ENCODE measurements at regions not wholly inside any gene's neighbourhood (a gene's known extent, or its start where the extent isn't known, plus 50 kb on each side); places are given as distances from the start of the nearest gene placed in this dataset.

DNA sequence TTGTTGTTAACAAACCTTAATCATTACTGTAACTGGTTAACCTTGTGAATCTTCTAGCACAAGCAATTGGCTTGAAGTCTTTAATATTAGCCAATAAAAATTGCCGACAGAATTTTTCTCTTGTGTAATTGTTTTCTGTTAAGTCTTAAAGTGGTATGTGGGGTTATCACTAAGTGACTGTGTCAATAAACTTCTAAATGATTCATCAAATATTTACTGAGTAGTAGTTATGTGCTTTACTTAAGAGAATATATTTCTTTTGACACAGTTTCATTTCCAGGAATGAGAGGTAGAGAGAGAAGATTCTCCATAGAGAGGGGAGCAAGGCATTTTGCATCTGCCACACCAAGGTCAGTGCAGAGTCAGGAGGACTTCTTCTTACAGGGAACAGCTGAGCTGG, 2361.6 kb upstream of the AGA start:
- TF ChIP-seq CTCF (IDR thresholded peaks at IDR 0.05) (no peak), POLR2A (IDR thresholded peaks at IDR 0.05) (no peak)
